Neuronal stem cell (in vitro differentiated cells): ENCODE measurements at regions not wholly inside any gene's neighbourhood (a gene's known extent, or its start where the extent isn't known, plus 50 kb on each side); places are given as distances from the start of the nearest gene placed in this dataset.

Experiments used
- DNase-seq: peaks from one replicate; pipeline ENCODE4 v3.0.0-alpha.2; 2013; ENCODE audit warnings: low spot score
- H2AFZ ChIP-seq: one replicate; pipeline ENCODE4 v1.6.1; 2013; ENCODE audit warnings: mild to moderate bottlenecking, low read length, inconsistent platforms
- H2AK5ac ChIP-seq: 2 replicates; pipeline ENCODE4 v1.6.1; 2013; ENCODE audit warnings: low read depth, mild to moderate bottlenecking, inconsistent platforms, low read length, moderate library complexity, mixed read lengths
- H2BK120ac ChIP-seq: 2 replicates; pipeline ENCODE4 v1.6.1; 2013; ENCODE audit warnings: low read depth, mild to moderate bottlenecking, inconsistent platforms, low read length, moderate library complexity, mixed read lengths
- H2BK12ac ChIP-seq: one replicate; pipeline ENCODE4 v1.6.1; 2013; ENCODE audit warnings: low read length, inconsistent platforms
- H2BK15ac ChIP-seq: 2 replicates; pipeline ENCODE4 v1.6.1; 2013; ENCODE audit warnings: mild to moderate bottlenecking, low read length, inconsistent platforms, mixed read lengths
- H2BK5ac ChIP-seq: one replicate; pipeline ENCODE4 v1.6.1; 2013; ENCODE audit warnings: inconsistent platforms, mild to moderate bottlenecking, low read length, moderate library complexity
- H3K14ac ChIP-seq: one replicate; pipeline ENCODE4 v1.6.1; 2013; ENCODE audit warnings: low read length, inconsistent platforms
- H3K18ac ChIP-seq: 2 replicates; pipeline ENCODE4 v1.6.1; 2013; ENCODE audit warnings: low read length, inconsistent platforms
- H3K23ac ChIP-seq: 2 replicates; pipeline ENCODE4 v1.6.1; 2013; ENCODE audit warnings: low read depth, mild to moderate bottlenecking, mixed read lengths, low read length, inconsistent platforms; ENCODE audit not compliant: poor library complexity
- H3K27ac ChIP-seq: replicated peaks from 3 replicates; pipeline ENCODE4 v1.5.1; 2013; ENCODE audit warnings: low read length, inconsistent platforms
- H3K27me3 ChIP-seq, 3 experiments: 2 replicates each; pipeline ENCODE4 v1.6.1; 2013; ENCODE audit warnings: low read length in 3 of 3, mild to moderate bottlenecking in 2 of 3, inconsistent platforms in 1 of 3, low read depth in 1 of 3, mixed read lengths in 1 of 3, moderate library complexity in 1 of 3; ENCODE audit not compliant: control insufficient read depth in 3 of 3, insufficient read depth in 3 of 3
- H3K36me3 ChIP-seq, 2 donors: replicated peaks in 1 of 2; 2 replicates each; pipeline ENCODE4 v1.6.1; 2013; ENCODE audit warnings: low read length in 2 of 2; ENCODE audit not compliant: control insufficient read depth in 2 of 2, insufficient read depth in 2 of 2
- H3K4ac ChIP-seq: 2 replicates; pipeline ENCODE4 v1.6.1; 2013; ENCODE audit warnings: inconsistent platforms, mild to moderate bottlenecking, low read length, moderate library complexity
- H3K4me1 ChIP-seq, 2 donors: 1 replicate in 1 of 2; 2 replicates in 1 of 2; pipeline ENCODE4 v1.6.1; 2013; ENCODE audit warnings: low read length in 2 of 2, low read depth in 1 of 2; ENCODE audit not compliant: control insufficient read depth in 2 of 2, insufficient read depth in 1 of 2
- H3K4me2 ChIP-seq: one replicate; pipeline ENCODE4 v1.6.1; 2013; ENCODE audit warnings: mild to moderate bottlenecking, low read length, inconsistent platforms; ENCODE audit not compliant: insufficient read depth, poor library complexity, severe bottlenecking
- H3K4me3 ChIP-seq, 2 donors: 2 replicates each; pipeline ENCODE4 v1.5.1; 2013; ENCODE audit warnings: low read length in 2 of 2, mild to moderate bottlenecking in 2 of 2, inconsistent platforms in 1 of 2, moderate library complexity in 1 of 2
- H3K79me1 ChIP-seq: one replicate; pipeline ENCODE4 v1.6.1; 2013; ENCODE audit warnings: low read depth, mild to moderate bottlenecking, inconsistent platforms, low read length, moderate library complexity
- H3K9ac ChIP-seq: one replicate; pipeline ENCODE4 v1.6.1; 2013; ENCODE audit warnings: mild to moderate bottlenecking, low read depth, low read length, inconsistent platforms; ENCODE audit not compliant: poor library complexity
- H3K9me3 ChIP-seq, 2 donors: replicated peaks in 1 of 2; 2 replicates each; pipeline versions ENCODE3 to v1.6.1; 2013; ENCODE audit warnings: low read length in 2 of 2, mild to moderate bottlenecking in 2 of 2, inconsistent platforms in 1 of 2, low read depth in 1 of 2, mixed read lengths in 1 of 2, moderate library complexity in 1 of 2; ENCODE audit not compliant: control insufficient read depth in 2 of 2, insufficient read depth in 1 of 2
- H4K8ac ChIP-seq: one replicate; pipeline ENCODE4 v1.6.1; 2013; ENCODE audit warnings: low read depth, mild to moderate bottlenecking, inconsistent platforms, low read length, moderate library complexity
- H4K91ac ChIP-seq: one replicate; pipeline ENCODE4 v1.6.1; 2013; ENCODE audit warnings: low read length, low read depth, mild to moderate bottlenecking, inconsistent platforms; ENCODE audit not compliant: poor library complexity
- WGBS, 2 donors: extraction: QIAGEN DNeasy Blood & Tissue Kit; methylation state at CpG; one replicate each; pipeline ENCODE4 v1.1.7; 2013; ENCODE audit warnings: missing lambda C conversion rate in 2 of 2, mixed read lengths in 1 of 2; ENCODE audit not compliant: insufficient read length in 2 of 2, insufficient replicate concordance in 1 of 2; ENCODE audit errors: extremely low coverage in 2 of 2; 5-methylcytosine and 5-hydroxymethylcytosine counted together

DNA sequence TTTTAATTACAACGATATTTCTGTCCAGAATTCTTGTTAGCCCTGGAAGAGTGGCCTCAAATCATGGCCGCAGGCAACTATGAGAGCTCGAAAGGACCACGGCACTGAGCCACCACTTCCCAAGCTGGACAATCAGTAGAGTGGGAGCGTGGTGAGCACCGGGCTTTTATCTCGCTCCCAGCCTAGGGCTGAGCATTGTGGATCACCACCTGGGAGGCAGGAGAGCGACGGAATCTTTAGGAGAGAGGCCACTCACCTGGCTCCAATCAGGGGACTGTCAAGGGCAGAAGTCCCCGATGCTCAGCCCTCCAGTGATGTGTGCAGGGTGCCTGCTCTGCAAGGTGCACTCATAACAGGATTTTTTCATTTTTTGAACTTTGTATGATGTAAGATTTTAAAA is 377.1 kb upstream of the B3GAT1 start:
- Histone ChIP-seq H2BK15ac (peak overlapping the region; percentile 10), H3K79me1 (no peaks in the 10 kb centered on the region), H2BK5ac (no peak overlapping the region), H3K4me2 (no peak overlapping the region), H3K4me3 (no peak overlapping the region), H2AFZ (no peak overlapping the region), H2AK5ac (no peak overlapping the region), H3K36me3 (no peaks in the 10 kb centered on the region), H3K9me3 (no peaks in the 10 kb centered on the region), H3K27ac (no peak overlapping the region), H3K23ac (no peak overlapping the region), H3K4ac (no peak overlapping the region), H2BK120ac (no peak overlapping the region), H4K91ac (no peak overlapping the region), H3K27me3 (peaks cover 0 to 10% (median 0%) of the 10 kb centered on the region in 3 experiments), H4K8ac (no peak overlapping the region), H2BK12ac (no peak overlapping the region), H3K9ac (no peak overlapping the region), H3K18ac (peak overlapping the region; percentile 44), H3K14ac (no peak overlapping the region), H3K4me1 (peaks cover 0 to 17% of the 10 kb centered on the region in 2 donors)
- WGBS, 2 donors: no CpG with 5 or more reads among the region's 10 CpGs
- no peak for DNase-seq

DNA sequence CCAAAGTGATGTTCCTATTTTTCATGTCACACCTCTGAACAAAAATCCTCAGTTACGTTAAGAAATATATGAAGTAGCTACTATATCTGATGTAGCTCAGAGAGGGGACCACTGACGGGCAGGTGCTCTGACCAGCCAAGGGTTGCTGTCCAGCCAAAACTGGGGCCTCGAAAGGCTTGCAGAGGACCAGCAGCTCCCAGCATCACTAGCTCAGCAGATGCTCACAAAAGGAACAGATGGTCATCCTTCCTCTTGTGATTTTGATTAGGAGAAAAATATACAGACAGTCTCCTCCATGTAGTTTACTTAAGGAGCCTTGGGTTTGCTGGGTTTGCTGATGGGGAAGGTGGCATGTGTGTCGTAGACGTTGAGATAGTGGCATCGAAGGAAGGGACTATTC is 374.6 kb upstream of the B3GAT1 start:
- Histone ChIP-seq H2AK5ac (no peak overlapping the region), H3K27me3 (peaks cover 0 to 5% (median 0%) of the 10 kb centered on the region in 3 experiments), H4K8ac (no peak overlapping the region), H3K9ac (no peak overlapping the region), H3K4me2 (no peak overlapping the region), H3K14ac (no peak overlapping the region), H3K23ac (no peak overlapping the region), H3K79me1 (no peaks in the 10 kb centered on the region), H3K4me1 (peaks cover 0 to 3% of the 10 kb centered on the region in 2 donors), H2BK120ac (no peak overlapping the region), H3K4me3 (no peak overlapping the region), H2AFZ (no peak overlapping the region), H3K27ac (no peak overlapping the region), H4K91ac (no peak overlapping the region), H3K9me3 (no peaks in the 10 kb centered on the region), H3K36me3 (no peaks in the 10 kb centered on the region), H2BK5ac (no peak overlapping the region), H2BK15ac (no peak overlapping the region), H2BK12ac (no peak overlapping the region), H3K4ac (no peak overlapping the region), H3K18ac (no peak overlapping the region)
- WGBS, 2 donors: no CpG with 5 or more reads among the region's 6 CpGs
- no peak for DNase-seq

DNA sequence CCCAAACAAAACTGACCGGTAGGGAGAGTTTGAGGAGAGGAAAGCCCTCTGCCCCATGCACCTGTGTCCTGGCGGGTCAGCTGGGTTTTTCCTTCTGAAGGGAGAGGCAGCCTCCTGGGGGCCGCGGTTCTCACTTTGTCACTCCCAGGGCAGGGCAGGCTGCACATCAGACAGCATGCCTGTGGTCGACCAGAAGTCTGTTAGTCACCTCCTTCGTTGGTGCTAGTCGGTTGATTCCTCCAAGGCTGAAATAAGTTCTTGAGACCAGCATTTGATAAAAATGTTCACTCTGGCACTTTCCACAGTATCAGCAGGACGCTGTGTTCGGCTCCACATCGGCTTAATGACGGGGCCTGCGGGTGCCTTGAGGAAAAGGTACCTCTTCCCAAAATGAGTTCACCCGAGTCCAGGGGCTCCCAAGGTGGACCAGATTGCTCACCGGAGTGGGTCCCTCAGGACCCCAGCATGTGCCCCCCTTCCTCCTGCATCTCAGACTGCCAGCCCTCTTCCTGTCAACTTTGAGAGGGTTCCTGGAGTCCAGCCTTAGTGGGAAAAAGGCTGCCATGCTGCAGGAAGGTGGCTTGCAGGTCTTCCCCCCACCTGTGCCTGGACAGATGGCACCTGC is 373.7 kb upstream of the B3GAT1 start:
- Histone ChIP-seq H2BK120ac (no peak overlapping the region), H3K79me1 (no peaks in the 10 kb centered on the region), H4K8ac (no peak overlapping the region), H2AK5ac (no peak overlapping the region), H3K9me3 (no peaks in the 10 kb centered on the region), H3K18ac (peak overlapping the region; percentile 85), H3K4me1 (peaks cover 0 to 3% of the 10 kb centered on the region in 2 donors), H3K14ac (no peak overlapping the region), H2BK12ac (no peak overlapping the region), H3K27ac (no peak overlapping the region), H3K36me3 (no peaks in the 10 kb centered on the region), H3K4ac (no peak overlapping the region), H3K9ac (no peak overlapping the region), H4K91ac (no peak overlapping the region), H3K4me2 (no peak overlapping the region), H3K4me3 (peak overlapping the region in 1 of 2 donors; percentile 43), H2BK5ac (no peak overlapping the region), H3K23ac (no peak overlapping the region), H3K27me3 (peaks cover 0 to 8% (median 0%) of the 10 kb centered on the region in 3 experiments), H2BK15ac (no peak overlapping the region), H2AFZ (no peak overlapping the region)
- no CpG with 5 or more reads among the region's 14 CpGs for WGBS, 2 donors
- no peak for DNase-seq

DNA sequence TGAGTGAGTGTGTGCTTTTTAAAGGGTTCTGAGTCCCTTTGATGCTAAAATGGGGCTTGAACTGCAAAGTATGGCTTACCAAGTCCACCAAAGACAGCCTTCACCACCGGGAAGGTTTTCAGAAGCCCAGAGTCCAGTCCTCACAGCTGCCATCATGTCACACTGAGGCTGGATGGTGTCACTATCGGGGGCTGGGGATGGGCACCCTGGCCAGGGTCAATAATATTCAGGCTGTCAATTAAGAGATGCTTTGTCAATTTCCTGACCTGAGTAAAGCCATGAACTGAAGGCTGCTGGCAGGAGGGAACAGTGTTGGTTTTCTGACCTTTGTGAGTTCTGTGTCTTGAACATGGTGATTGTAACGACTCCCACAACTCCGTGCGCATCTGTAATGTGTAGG is 373.0 kb upstream of the B3GAT1 start:
- Histone ChIP-seq H4K8ac (no peak overlapping the region), H3K36me3 (no peaks in the 10 kb centered on the region), H3K4ac (no peak overlapping the region), H3K9me3 (no peaks in the 10 kb centered on the region), H2AFZ (no peak overlapping the region), H2AK5ac (no peak overlapping the region), H2BK12ac (no peak overlapping the region), H3K4me1 (peaks cover 0 to 3% of the 10 kb centered on the region in 2 donors), H3K9ac (no peak overlapping the region), H3K18ac (no peak overlapping the region), H3K4me2 (no peak overlapping the region), H2BK120ac (no peak overlapping the region), H2BK15ac (no peak overlapping the region), H3K23ac (no peak overlapping the region), H3K79me1 (no peaks in the 10 kb centered on the region), H3K27me3 (peaks cover 0 to 12% (median 0%) of the 10 kb centered on the region in 3 experiments), H3K4me3 (no peak overlapping the region), H4K91ac (no peak overlapping the region), H3K27ac (no peak overlapping the region), H3K14ac (peak overlapping the region; percentile 75), H2BK5ac (no peak overlapping the region)
- no CpG with 5 or more reads among the region's 5 CpGs for WGBS, 2 donors
- DNase-seq: no peak
